ENCODE measurements at regions not wholly inside any gene's neighbourhood (a gene's known extent, or its start where the extent isn't known, plus 50 kb on each side); places are given as distances from the start of the nearest gene placed in this dataset.

DNA sequence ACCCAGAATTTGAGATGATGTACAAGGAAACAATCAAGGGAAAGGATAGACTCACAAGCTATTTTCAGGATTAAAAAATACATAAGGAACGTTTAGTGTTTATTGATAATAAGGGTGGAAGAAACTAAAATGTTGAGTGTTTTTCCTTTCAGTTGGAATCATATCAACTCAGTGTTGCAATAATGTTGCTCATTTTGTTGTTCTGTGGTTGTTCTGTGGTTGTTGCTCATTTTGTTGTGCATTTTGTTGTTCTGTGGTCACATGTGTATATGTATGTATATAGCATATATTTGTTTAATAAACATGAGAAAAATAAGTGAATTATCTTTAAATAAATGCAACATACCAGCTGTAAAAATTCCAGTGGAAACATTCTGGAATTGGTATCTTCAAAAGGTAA lies 262.4 kb upstream of the SPRY2 start (continued):
- TF ChIP-seq, protein P1, sequence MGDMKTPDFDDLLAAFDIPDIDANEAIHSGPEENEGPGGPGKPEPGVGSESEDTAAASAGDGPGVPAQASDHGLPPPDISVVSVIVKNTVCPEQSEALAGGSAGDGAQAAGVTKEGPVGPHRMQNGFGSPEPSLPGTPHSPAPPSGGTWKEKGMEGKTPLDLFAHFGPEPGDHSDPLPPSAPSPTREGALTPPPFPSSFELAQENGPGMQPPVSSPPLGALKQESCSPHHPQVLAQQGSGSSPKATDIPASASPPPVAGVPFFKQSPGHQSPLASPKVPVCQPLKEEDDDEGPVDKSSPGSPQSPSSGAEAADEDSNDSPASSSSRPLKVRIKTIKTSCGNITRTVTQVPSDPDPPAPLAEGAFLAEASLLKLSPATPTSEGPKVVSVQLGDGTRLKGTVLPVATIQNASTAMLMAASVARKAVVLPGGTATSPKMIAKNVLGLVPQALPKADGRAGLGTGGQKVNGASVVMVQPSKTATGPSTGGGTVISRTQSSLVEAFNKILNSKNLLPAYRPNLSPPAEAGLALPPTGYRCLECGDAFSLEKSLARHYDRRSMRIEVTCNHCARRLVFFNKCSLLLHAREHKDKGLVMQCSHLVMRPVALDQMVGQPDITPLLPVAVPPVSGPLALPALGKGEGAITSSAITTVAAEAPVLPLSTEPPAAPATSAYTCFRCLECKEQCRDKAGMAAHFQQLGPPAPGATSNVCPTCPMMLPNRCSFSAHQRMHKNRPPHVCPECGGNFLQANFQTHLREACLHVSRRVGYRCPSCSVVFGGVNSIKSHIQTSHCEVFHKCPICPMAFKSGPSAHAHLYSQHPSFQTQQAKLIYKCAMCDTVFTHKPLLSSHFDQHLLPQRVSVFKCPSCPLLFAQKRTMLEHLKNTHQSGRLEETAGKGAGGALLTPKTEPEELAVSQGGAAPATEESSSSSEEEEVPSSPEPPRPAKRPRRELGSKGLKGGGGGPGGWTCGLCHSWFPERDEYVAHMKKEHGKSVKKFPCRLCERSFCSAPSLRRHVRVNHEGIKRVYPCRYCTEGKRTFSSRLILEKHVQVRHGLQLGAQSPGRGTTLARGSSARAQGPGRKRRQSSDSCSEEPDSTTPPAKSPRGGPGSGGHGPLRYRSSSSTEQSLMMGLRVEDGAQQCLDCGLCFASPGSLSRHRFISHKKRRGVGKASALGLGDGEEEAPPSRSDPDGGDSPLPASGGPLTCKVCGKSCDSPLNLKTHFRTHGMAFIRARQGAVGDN (IDR thresholded peaks at IDR 0.05): no peak
- TF ChIP-seq STAT1 (conservative IDR thresholded peaks at IDR 0.05): no peak

DNA sequence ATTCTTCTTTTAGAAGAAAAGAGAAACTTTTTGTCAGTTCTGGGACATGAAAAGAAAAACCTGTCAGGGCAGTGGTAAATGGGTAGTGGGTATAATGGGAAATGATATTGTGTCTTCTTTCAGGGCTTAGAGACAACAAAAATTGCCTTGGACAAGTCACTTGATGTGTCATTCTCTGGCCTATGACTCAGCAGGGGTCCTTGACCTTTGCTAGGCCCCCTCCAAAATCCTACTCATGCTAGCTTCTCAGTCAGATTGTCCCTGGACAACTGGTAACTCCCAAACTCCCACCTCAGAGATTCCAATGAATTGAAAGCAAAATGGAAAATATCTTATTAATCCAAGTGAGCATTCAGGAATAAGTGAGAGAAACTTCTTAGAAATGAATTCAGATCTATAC lies 258.8 kb upstream of the SPRY2 start:
- in situ Hi-C loops (cut with MboI): no loop called here
- SMC1A ChIA-PET (ENCODE audit: uncharacterized antibody, unreplicated experiment): interaction anchor here (0.8 to 2.0 kb wide), 11 partner anchors 8 to 256 kb away, joined by 3 to 9 read pairs (median 4); no protein-coding TSS in a partner anchor
- ATAC-seq (no peak), FAIRE-seq (no peak), DNase-seq (ENCODE audit: low read depth, low spot score) (no peak)
- Histone ChIP-seq H3K36me3 (ENCODE audit: control insufficient read depth in 2 of 2, insufficient read depth in 2 of 2, low read length in 1 of 2) (no peaks in the 10 kb centered on the region), H3K79me2 (ENCODE audit: control insufficient read depth, insufficient read depth, low read length) (no peaks in the 10 kb centered on the region), H3K9me3 (replicated peaks; ENCODE audit: control insufficient read depth, insufficient read depth, low read length) (no peaks in the 10 kb centered on the region), H4K20me1 (ENCODE audit: control insufficient read depth, insufficient read depth) (no peaks in the 10 kb centered on the region), H3K9ac (ENCODE audit: control insufficient read depth, insufficient read depth, low read length) (no peak overlapping the region), H3K4me3 (no peak overlapping the region), H3K27me3 (replicated peaks in 1 of 2; ENCODE audit: control insufficient read depth in 2 of 2, insufficient read depth in 2 of 2, low read length in 1 of 2) (no peaks in the 10 kb centered on the region), H3K4me1 (ENCODE audit: control insufficient read depth, insufficient read depth, low read length) (no peaks in the 10 kb centered on the region), H3K4me2 (ENCODE audit: control insufficient read depth, insufficient read depth) (no peak overlapping the region), H3K27ac (ENCODE audit: control insufficient read depth, insufficient read depth) (no peak overlapping the region), H2AFZ (ENCODE audit: control insufficient read depth, low read depth, low read length) (no peak overlapping the region)
- RAD21 ChIA-PET (ENCODE audit: unreplicated experiment): interaction anchor here (1.6 kb wide), 1 partner anchor 257 kb away, joined by 3 read pairs; no protein-coding TSS in a partner anchor
- POLR2A ChIA-PET: no interaction called here
- no TSS peak for BruUV-seq (replicated peaks)
- CTCF ChIA-PET: interaction anchor here (1.0 to 1.1 kb wide), 3 partner anchors 11 to 256 kb away, joined by 3 read pairs; no protein-coding TSS in a partner anchor
- intact Hi-C loops (cut with micrococcal nuclease; ENCODE audit: unreplicated experiment): no loop called here
- TF ChIP-seq, protein P2, sequence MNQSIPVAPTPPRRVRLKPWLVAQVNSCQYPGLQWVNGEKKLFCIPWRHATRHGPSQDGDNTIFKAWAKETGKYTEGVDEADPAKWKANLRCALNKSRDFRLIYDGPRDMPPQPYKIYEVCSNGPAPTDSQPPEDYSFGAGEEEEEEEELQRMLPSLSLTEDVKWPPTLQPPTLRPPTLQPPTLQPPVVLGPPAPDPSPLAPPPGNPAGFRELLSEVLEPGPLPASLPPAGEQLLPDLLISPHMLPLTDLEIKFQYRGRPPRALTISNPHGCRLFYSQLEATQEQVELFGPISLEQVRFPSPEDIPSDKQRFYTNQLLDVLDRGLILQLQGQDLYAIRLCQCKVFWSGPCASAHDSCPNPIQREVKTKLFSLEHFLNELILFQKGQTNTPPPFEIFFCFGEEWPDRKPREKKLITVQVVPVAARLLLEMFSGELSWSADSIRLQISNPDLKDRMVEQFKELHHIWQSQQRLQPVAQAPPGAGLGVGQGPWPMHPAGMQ (IDR thresholded peaks at IDR 0.05; ENCODE audit: borderline replicate concordance): no peak
- no peak for TF ChIP-seq ZZZ3 (IDR thresholded peaks at IDR 0.05; ENCODE audit: control insufficient read depth, insufficient read length, low read depth)
- TF ChIP-seq NR2C1 (IDR thresholded peaks at IDR 0.05): no peak
- TF ChIP-seq, protein P3, sequence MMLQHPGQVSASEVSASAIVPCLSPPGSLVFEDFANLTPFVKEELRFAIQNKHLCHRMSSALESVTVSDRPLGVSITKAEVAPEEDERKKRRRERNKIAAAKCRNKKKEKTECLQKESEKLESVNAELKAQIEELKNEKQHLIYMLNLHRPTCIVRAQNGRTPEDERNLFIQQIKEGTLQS (IDR thresholded peaks at IDR 0.05; ENCODE audit: borderline replicate concordance, extremely low read depth, low read depth, low read length): no peak
- TF ChIP-seq, protein P4, sequence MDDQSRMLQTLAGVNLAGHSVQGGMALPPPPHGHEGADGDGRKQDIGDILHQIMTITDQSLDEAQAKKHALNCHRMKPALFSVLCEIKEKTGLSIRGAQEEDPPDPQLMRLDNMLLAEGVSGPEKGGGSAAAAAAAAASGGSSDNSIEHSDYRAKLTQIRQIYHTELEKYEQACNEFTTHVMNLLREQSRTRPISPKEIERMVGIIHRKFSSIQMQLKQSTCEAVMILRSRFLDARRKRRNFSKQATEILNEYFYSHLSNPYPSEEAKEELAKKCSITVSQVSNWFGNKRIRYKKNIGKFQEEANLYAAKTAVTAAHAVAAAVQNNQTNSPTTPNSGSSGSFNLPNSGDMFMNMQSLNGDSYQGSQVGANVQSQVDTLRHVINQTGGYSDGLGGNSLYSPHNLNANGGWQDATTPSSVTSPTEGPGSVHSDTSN (IDR thresholded peaks at IDR 0.05; ENCODE audit: insufficient replicate concordance, low read depth, low read length): no peak
- no peak for TF ChIP-seq ESRRA (IDR thresholded peaks at IDR 0.05; ENCODE audit: low read length)
- TF ChIP-seq, protein P5, sequence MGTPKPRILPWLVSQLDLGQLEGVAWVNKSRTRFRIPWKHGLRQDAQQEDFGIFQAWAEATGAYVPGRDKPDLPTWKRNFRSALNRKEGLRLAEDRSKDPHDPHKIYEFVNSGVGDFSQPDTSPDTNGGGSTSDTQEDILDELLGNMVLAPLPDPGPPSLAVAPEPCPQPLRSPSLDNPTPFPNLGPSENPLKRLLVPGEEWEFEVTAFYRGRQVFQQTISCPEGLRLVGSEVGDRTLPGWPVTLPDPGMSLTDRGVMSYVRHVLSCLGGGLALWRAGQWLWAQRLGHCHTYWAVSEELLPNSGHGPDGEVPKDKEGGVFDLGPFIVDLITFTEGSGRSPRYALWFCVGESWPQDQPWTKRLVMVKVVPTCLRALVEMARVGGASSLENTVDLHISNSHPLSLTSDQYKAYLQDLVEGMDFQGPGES (IDR thresholded peaks at IDR 0.05): no peak
- TF ChIP-seq, protein P6, sequence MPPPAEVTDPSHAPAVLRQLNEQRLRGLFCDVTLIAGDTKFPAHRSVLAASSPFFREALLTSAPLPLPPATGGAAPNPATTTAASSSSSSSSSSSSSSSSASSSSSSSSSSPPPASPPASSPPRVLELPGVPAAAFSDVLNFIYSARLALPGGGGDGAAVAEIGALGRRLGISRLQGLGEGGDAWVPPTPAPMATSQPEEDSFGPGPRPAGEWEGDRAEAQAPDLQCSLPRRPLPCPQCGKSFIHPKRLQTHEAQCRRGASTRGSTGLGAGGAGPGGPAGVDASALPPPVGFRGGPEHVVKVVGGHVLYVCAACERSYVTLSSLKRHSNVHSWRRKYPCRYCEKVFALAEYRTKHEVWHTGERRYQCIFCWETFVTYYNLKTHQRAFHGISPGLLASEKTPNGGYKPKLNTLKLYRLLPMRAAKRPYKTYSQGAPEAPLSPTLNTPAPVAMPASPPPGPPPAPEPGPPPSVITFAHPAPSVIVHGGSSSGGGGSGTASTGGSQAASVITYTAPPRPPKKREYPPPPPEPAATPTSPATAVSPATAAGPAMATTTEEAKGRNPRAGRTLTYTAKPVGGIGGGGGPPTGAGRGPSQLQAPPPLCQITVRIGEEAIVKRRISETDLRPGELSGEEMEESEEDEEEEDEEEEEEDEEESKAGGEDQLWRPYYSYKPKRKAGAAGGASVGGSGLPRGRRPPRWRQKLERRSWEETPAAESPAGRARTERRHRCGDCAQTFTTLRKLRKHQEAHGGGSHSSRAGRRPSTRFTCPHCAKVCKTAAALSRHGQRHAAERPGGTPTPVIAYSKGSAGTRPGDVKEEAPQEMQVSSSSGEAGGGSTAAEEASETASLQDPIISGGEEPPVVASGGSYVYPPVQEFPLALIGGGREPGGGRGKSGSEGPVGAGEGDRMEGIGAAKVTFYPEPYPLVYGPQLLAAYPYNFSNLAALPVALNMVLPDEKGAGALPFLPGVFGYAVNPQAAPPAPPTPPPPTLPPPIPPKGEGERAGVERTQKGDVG (CRISPR knock-in tag; IDR thresholded peaks at IDR 0.05): no peak

Data from GM12878 (cell line).